Immature natural killer cell (primary cell): ENCODE measurements at regions not wholly inside any gene's neighbourhood (a gene's known extent, or its start where the extent isn't known, plus 50 kb on each side); places are given as distances from the start of the nearest gene placed in this dataset.

Experiments used
- DNase-seq, 3 donors: peaks; one replicate each; pipeline ENCODE4 v3.0.0; 2022; ENCODE audit warnings: mixed read lengths in 1 of 3
- H3K27ac Mint-ChIP-seq, 6 donors: one replicate each; pipeline ENCODE4 v1.8.0; 2020; ENCODE audit warnings: mixed read lengths in 6 of 6, mild to moderate bottlenecking in 5 of 6, inconsistent platforms in 4 of 6, moderate library complexity in 3 of 6
- H3K27me3 Mint-ChIP-seq, 3 donors: one replicate each; pipeline ENCODE4 v1.8.0; 2020 to 2021; ENCODE audit warnings: low read depth in 3 of 3, mild to moderate bottlenecking in 3 of 3, mixed read lengths in 3 of 3, moderate library complexity in 3 of 3, inconsistent platforms in 1 of 3
- H3K36me3 Mint-ChIP-seq, 3 donors: one replicate each; pipeline ENCODE4 v1.8.0; 2020; ENCODE audit warnings: mixed read lengths in 3 of 3, inconsistent platforms in 2 of 3, mild to moderate bottlenecking in 2 of 3
- H3K4me1 Mint-ChIP-seq, 2 donors: one replicate each; pipeline ENCODE4 v1.8.0; 2020; ENCODE audit warnings: inconsistent platforms in 2 of 2, mild to moderate bottlenecking in 2 of 2, mixed read lengths in 2 of 2, moderate library complexity in 1 of 2
- H3K4me3 Mint-ChIP-seq, 5 donors: one replicate each; pipeline ENCODE4 v1.8.0; 2020; ENCODE audit warnings: mild to moderate bottlenecking in 5 of 5, mixed read lengths in 5 of 5, inconsistent platforms in 3 of 5, moderate library complexity in 3 of 5
- H3K9me3 Mint-ChIP-seq, 6 donors: one replicate each; pipeline ENCODE4 v1.8.0; 2020; ENCODE audit warnings: mild to moderate bottlenecking in 6 of 6, mixed read lengths in 6 of 6, inconsistent platforms in 4 of 6, moderate library complexity in 3 of 6

- Mint-ChIP-seq H3K36me3 (peaks cover 0 to 3% (median 0%) of the 10 kb centered on the region in 3 donors), H3K27ac (no peak overlapping the region), H3K9me3 (peaks cover under 1 to 52% (median 9%) of the 10 kb centered on the region in 6 donors), H3K27me3 (no peaks in the 10 kb centered on the region), H3K4me3 (no peak overlapping the region), H3K4me1 (no peaks in the 10 kb centered on the region)
- no peak for DNase-seq
Observed at GRCh38 chr6:8659404-8660189, 224.3 kb upstream of the SLC35B3 start.

GRCh38 chr6:8658416-8658815 is 223.1 kb upstream of the SLC35B3 start:
- Mint-ChIP-seq H3K4me3 (no peak overlapping the region), H3K9me3 (peaks cover 1 to 51% (median 9%) of the 10 kb centered on the region in 6 donors), H3K36me3 (peaks cover 0 to 3% (median 0%) of the 10 kb centered on the region in 3 donors), H3K4me1 (no peaks in the 10 kb centered on the region), H3K27ac (no peak overlapping the region), H3K27me3 (no peaks in the 10 kb centered on the region)
- no peak for DNase-seq

GRCh38 chr6:8657522-8657921 is 222.2 kb upstream of the SLC35B3 start:
- peaks cover 0 to 3% (median 0%) of the 10 kb centered on the region in 3 donors for H3K36me3 Mint-ChIP-seq
- no peaks in the 10 kb centered on the region for H3K27me3 Mint-ChIP-seq
- H3K4me1 Mint-ChIP-seq: no peaks in the 10 kb centered on the region
- DNase-seq: no peak
- H3K27ac Mint-ChIP-seq: no peak overlapping the region
- H3K4me3 Mint-ChIP-seq: no peak overlapping the region
- H3K9me3 Mint-ChIP-seq: peaks cover 2 to 51% (median 9%) of the 10 kb centered on the region in 6 donors

GRCh38 chr6:8655670-8656454 is 220.5 kb upstream of the SLC35B3 start:
- DNase-seq: no peak
- Mint-ChIP-seq H3K27me3 (no peaks in the 10 kb centered on the region), H3K4me3 (no peak overlapping the region), H3K4me1 (no peaks in the 10 kb centered on the region), H3K9me3 (peaks cover 0 to 61% (median 10%) of the 10 kb centered on the region in 6 donors), H3K36me3 (peaks cover 0 to 3% (median 0%) of the 10 kb centered on the region in 3 donors), H3K27ac (no peak overlapping the region)

GRCh38 chr6:8652710-8653109 is 217.4 kb upstream of the SLC35B3 start:
- H3K4me3 Mint-ChIP-seq: no peak overlapping the region
- H3K27ac Mint-ChIP-seq: no peak overlapping the region
- DNase-seq: no peak
- H3K27me3 Mint-ChIP-seq: no peaks in the 10 kb centered on the region
- peaks cover 0 to 69% (median 21%) of the 10 kb centered on the region in 6 donors for H3K9me3 Mint-ChIP-seq
- H3K4me1 Mint-ChIP-seq: no peaks in the 10 kb centered on the region
- H3K36me3 Mint-ChIP-seq: peaks cover 0 to 6% (median 0%) of the 10 kb centered on the region in 3 donors

GRCh38 chr6:8651998-8652397 is 216.7 kb upstream of the SLC35B3 start:
- Mint-ChIP-seq H3K27ac (no peak overlapping the region), H3K36me3 (peaks cover 0 to 6% (median 0%) of the 10 kb centered on the region in 3 donors), H3K9me3 (peaks cover 0 to 64% (median 22%) of the 10 kb centered on the region in 6 donors), H3K4me3 (no peak overlapping the region), H3K4me1 (no peaks in the 10 kb centered on the region), H3K27me3 (no peaks in the 10 kb centered on the region)
- no peak for DNase-seq

- Mint-ChIP-seq H3K36me3 (peaks cover 0 to 6% (median 0%) of the 10 kb centered on the region in 3 donors), H3K27me3 (no peaks in the 10 kb centered on the region), H3K4me3 (no peak overlapping the region), H3K4me1 (no peaks in the 10 kb centered on the region), H3K9me3 (peaks cover 13 to 73% (median 38%) of the 10 kb centered on the region in 6 donors), H3K27ac (no peak overlapping the region)
- no peak for DNase-seq
Observed at GRCh38 chr6:8645212-8645611, 209.9 kb upstream of the SLC35B3 start.

GRCh38 chr6:8644306-8644705 is 209.0 kb upstream of the SLC35B3 start:
- Mint-ChIP-seq H3K36me3 (peaks cover 0 to 6% (median 0%) of the 10 kb centered on the region in 3 donors), H3K4me3 (no peak overlapping the region), H3K9me3 (peaks cover 15 to 77% (median 39%) of the 10 kb centered on the region in 6 donors), H3K27ac (no peak overlapping the region), H3K27me3 (no peaks in the 10 kb centered on the region), H3K4me1 (no peaks in the 10 kb centered on the region)
- no peak for DNase-seq

- Mint-ChIP-seq H3K9me3 (peaks cover 7 to 70% (median 36%) of the 10 kb centered on the region in 6 donors), H3K36me3 (peaks cover 0 to 1% (median 0%) of the 10 kb centered on the region in 3 donors), H3K27ac (no peak overlapping the region), H3K4me1 (no peaks in the 10 kb centered on the region), H3K4me3 (no peak overlapping the region), H3K27me3 (no peaks in the 10 kb centered on the region)
- DNase-seq: no peak
Observed at GRCh38 chr6:8642854-8643253, 207.5 kb upstream of the SLC35B3 start.

GRCh38 chr6:8642131-8642530 is 206.8 kb upstream of the SLC35B3 start:
- H3K9me3 Mint-ChIP-seq: peaks cover 7 to 73% (median 38%) of the 10 kb centered on the region in 6 donors
- H3K27ac Mint-ChIP-seq: no peak overlapping the region
- no peaks in the 10 kb centered on the region for H3K36me3 Mint-ChIP-seq
- no peaks in the 10 kb centered on the region for H3K27me3 Mint-ChIP-seq
- no peak overlapping the region for H3K4me3 Mint-ChIP-seq
- H3K4me1 Mint-ChIP-seq: no peaks in the 10 kb centered on the region
- no peak for DNase-seq

- Mint-ChIP-seq H3K9me3 (peaks cover 5 to 74% (median 41%) of the 10 kb centered on the region in 6 donors), H3K36me3 (no peaks in the 10 kb centered on the region)
Observed at GRCh38 chr6:8639928-8640649, 204.7 kb upstream of the SLC35B3 start.

GRCh38 chr6:8637896-8638597 is 202.7 kb upstream of the SLC35B3 start:
- no peak for DNase-seq
- H3K27me3 Mint-ChIP-seq: no peaks in the 10 kb centered on the region
- no peaks in the 10 kb centered on the region for H3K4me1 Mint-ChIP-seq
- H3K27ac Mint-ChIP-seq: no peak overlapping the region
- peaks cover 5 to 65% (median 29%) of the 10 kb centered on the region in 6 donors for H3K9me3 Mint-ChIP-seq
- H3K4me3 Mint-ChIP-seq: no peak overlapping the region
- H3K36me3 Mint-ChIP-seq: peaks cover 0 to 4% (median 0%) of the 10 kb centered on the region in 3 donors

More at GRCh38 chr6:8639928-8640649, 204.7 kb upstream of the SLC35B3 start:
- H3K4me1 Mint-ChIP-seq: no peaks in the 10 kb centered on the region
- no peak for DNase-seq
- H3K27me3 Mint-ChIP-seq: no peaks in the 10 kb centered on the region
- H3K4me3 Mint-ChIP-seq: no peak overlapping the region
- no peak overlapping the region for H3K27ac Mint-ChIP-seq

GRCh38 chr6:8633762-8634161 is 198.4 kb upstream of the SLC35B3 start:
- no peak for DNase-seq
- Mint-ChIP-seq H3K27ac (no peak overlapping the region), H3K9me3 (peaks cover 1 to 48% (median 17%) of the 10 kb centered on the region in 6 donors), H3K36me3 (peaks cover 0 to 4% (median 0%) of the 10 kb centered on the region in 3 donors), H3K27me3 (no peaks in the 10 kb centered on the region), H3K4me1 (no peaks in the 10 kb centered on the region), H3K4me3 (no peak overlapping the region)
